ENCODE measurements at regions not wholly inside any gene's neighbourhood (a gene's known extent, or its start where the extent isn't known, plus 50 kb on each side); places are given as distances from the start of the nearest gene placed in this dataset.
"Not testable (repeated sequence)": the region's sequence is repeated elsewhere in the genome, so short reads cannot be mapped to it uniquely, and the experiment has no call there.

DNA sequence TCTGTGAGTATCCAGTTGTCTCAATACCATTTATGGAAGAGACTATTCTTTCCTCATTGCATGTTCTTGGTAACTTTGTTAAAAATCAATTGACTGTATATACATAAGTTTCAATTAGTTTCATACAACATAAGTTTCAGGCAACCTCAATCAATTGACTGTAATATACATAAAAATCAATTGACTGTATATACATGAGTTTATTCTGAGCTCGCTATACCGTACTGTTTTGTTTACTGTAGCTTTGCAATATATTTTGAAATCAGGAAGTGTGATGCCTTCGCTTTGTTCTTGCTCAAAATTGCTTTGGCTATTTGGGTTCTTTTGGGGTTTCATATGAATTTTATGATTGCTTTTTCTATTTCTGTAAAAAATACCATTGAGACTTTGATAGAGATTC, 392.0 kb downstream of the BTG1 start:
- intact Hi-C loops (cut with DNase I): no loop called here
- DNase-seq (no peak), ATAC-seq (no peak)

DNA sequence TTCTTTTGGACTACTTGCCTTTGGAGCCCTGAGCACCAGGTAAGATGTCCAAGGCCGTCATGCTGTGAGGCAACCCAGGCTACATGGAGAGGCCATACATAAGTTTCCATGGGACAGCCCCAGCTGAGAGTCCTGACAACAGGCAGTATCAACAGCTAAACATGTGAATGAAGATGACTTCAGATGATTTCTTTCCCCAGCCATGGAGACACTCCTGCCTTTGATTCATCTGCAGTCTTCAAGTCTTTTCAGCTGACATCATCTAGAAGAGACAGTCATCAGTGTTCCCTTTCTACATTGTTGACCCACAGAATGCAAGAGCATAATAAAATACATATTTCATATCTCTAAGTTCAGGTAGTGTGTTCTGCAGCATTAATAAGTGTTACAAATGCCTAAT, 398.7 kb downstream of the BTG1 start:
- DNase-seq (no peak), ATAC-seq (no peak)
- intact Hi-C loops (cut with DNase I): no loop called here

GRCh38 chr12:91744597-91744996, 401.0 kb downstream of the BTG1 start:
- no peak for DNase-seq
- ATAC-seq: no peak
- intact Hi-C loops (cut with DNase I): no loop called here

- ATAC-seq (no peak), DNase-seq (no peak)
- intact Hi-C loops (cut with DNase I): no loop called here
Measured at GRCh38 chr12:91743704-91744321, 401.8 kb downstream of the BTG1 start.

DNA sequence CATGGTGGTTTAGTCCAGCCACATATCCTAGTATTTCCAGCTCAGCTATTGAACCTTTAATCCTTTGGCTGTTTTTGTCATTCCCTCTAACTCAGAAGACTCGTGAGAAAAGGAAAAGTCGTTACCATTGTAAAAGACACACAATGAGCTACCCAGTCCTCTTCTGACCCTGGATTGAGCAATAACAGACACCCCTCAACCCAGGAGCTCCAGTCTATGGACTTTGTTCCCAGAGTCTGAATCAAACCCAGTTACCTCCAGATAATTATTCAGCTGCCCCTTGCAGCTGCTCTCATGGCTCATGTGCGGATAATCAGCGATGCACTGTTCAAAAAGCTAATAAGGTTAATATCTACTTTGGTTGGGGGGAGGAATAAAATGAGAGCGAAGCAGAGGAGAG, 402.4 kb downstream of the BTG1 start:
- intact Hi-C loops (cut with DNase I): no loop called here
- DNase-seq (no peak), ATAC-seq (no peak)

GRCh38 chr12:91741932-91742331, 403.7 kb downstream of the BTG1 start:
- ATAC-seq: no peak

GRCh38 chr12:91733846-91734245, 411.8 kb downstream of the BTG1 start:
- intact Hi-C loops (cut with DNase I); ATAC-seq; DNase-seq: not testable (repeated sequence)

More at GRCh38 chr12:91741932-91742331, 403.7 kb downstream of the BTG1 start:
- intact Hi-C loops (cut with DNase I): no loop called here
- no peak for DNase-seq

DNA sequence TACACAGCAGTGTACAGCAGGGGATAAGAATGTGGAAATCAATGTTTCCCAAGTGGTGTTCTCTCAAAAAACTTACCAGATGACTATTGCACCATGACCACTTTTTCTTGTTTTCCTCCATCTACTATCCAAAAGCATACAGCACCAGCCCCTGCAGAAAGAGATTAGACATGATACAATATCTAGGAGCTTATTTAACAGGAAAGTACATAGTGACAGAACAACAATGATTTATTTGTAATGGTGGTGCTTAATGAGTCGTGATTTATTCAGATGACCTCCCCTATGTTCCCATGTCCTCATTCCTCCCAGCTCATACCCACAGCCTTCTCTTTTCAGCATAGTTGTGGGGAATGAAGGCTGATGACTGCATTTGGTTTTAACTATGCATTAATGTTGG, 413.6 kb downstream of the BTG1 start:
- intact Hi-C loops (cut with DNase I): no loop called here
- ATAC-seq (no peak), DNase-seq (no peak)

DNA sequence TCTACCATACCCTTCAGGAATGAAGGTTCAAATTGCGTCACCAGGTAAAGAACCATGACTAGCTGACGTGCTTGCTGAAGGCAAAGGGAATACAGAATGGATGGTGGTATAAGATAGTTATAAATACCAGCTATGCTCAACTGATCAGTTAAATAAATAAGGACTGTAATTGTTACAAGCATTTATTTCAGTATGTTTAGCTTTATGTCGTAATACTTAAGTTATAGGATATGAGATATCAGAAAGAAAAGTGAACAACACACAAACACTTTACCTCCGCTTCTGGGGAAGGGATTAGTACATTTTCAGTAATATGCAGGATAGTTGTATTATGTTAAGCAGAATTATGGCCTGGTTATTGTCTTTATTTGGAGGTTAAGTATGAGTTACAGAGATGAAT, 416.1 kb downstream of the BTG1 start:
- intact Hi-C loops (cut with DNase I): no loop called here
- DNase-seq (no peak), ATAC-seq (no peak)

- ATAC-seq: no peak
- intact Hi-C loops (cut with DNase I): no loop called here
- no peak for DNase-seq
Measured at GRCh38 chr12:91723191-91723590, 422.5 kb downstream of the BTG1 start.

GRCh38 chr12:91722072-91722471, 423.6 kb downstream of the BTG1 start:
- intact Hi-C loops (cut with DNase I): no loop called here
- DNase-seq (no peak), ATAC-seq (no peak)

GRCh38 chr12:91721023-91721422, 424.6 kb downstream of the BTG1 start:
- DNase-seq (no peak), ATAC-seq (no peak)
- intact Hi-C loops (cut with DNase I): no loop called here

GRCh38 chr12:91718326-91718725, 427.3 kb downstream of the BTG1 start:
- intact Hi-C loops (cut with DNase I): no loop called here
- DNase-seq: no peak
- ATAC-seq: no peak

GRCh38 chr12:91717804-91718203, 427.8 kb downstream of the BTG1 start:
- intact Hi-C loops (cut with DNase I): no loop called here
- ATAC-seq: no peak
- DNase-seq: no peak

GRCh38 chr12:91711925-91712324, 433.7 kb downstream of the BTG1 start:
- intact Hi-C loops (cut with DNase I); ATAC-seq; DNase-seq: not testable (repeated sequence)

- DNase-seq (no peak), ATAC-seq (no peak)
- intact Hi-C loops (cut with DNase I): no loop called here
Measured at GRCh38 chr12:91706466-91706865, 439.2 kb downstream of the BTG1 start.

DNA sequence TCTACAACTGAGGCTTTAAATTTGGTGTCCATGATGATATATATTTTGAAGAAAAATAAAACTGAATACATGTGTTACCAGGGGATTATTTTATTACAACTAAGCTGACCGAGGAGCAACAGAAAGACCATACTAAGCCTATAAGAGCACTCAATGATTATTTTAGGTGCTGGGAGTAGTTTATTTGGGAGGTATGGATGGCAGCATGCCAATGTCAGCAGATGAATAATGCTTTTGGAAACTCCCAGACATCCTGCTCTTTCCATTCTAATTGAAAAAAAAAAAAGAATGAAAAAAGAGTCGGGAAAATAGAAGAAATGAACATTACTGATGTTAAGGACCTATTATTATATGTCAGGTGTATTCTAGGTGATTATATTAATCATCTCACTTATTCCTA, 441.2 kb downstream of the BTG1 start:
- peak; percentile 18 for DNase-seq
- intact Hi-C loops (cut with DNase I): no loop called here
- ATAC-seq: peak in 1 of 2 donors; percentile 60

DNA sequence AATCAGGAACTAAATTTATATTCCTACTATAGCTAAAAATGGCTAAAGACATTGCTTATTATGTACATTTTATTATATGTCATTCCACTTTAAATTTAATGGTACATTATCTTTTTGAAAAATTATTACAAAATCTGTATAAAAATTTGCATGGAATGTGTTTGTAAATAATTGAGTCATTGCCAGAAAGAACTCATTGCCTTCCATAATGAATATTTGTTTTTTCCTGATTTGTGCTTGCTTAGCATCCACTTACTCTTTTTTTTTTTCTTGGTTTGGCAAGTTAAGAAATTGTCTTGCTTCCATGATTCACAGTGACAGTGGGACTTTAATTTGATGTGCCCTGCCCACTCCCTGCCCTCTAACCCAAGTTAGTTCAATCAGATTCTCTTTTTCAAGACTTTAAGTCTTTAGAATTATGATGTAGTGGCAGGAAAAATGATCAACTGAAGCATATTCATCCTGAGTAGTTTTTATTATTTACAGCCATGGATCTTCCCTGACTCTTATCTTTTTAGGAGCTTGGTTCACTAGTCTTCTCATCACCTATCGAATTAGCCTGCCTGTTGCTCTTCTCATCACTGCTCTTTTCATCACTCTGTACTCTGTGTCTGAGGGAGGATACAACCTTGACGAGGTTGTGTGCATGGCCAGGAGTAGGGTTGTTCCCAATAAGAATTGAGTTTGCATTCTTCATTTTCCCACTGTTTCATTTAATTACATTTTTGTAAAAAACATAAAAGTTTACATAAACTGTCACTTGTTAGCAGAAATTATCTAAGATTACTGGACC, 442.0 kb downstream of the BTG1 start:
- intact Hi-C loops (cut with DNase I): no loop called here

GRCh38 chr12:91702843-91703425, 442.7 kb downstream of the BTG1 start:
- ATAC-seq (no peak), DNase-seq (no peak)
- intact Hi-C loops (cut with DNase I): no loop called here

More for the DNA sequence above, 442.0 kb downstream of the BTG1 start:
- DNase-seq (no peak), ATAC-seq (peak in 1 of 2 donors; percentile 60)

DNA sequence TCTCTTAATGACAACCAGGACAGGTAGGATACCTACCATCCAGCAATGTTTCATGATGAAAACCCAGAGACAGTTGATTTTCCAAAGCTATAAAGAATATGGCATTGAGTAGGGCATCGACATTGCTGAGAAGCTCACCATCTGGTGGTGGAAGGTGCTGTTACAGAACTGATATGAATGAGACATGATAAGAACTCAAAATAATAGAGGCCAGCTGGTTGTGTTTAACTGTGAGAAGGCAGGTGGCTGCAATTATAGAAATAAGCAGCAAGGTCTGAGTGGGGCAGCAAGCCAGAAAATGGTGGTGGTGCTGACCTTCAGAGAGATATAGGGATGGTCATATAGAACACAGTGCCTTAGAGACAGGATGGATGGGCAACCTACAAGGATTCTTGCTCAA, 449.7 kb downstream of the BTG1 start:
- ATAC-seq: no peak
- intact Hi-C loops (cut with DNase I): no loop called here
- no peak for DNase-seq

DNA sequence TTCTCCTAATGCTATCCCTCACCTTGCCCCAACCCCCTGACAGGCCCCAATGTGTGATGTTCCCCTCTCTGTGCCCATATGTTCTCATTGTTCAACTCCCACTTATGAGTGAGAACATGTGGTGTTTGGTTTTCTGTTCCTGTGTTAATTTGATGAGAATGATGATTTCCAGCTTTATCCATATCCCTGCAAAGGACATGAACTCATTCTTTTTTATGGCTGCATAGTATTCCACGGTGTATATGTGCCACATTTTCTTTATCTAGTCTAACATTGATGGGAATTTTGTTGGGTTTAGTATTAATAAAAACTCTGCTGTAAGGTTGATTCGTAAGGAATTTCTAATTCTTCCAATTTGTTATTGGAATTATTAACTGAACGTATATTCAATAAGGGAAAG, 450.2 kb downstream of the BTG1 start:
- ATAC-seq; DNase-seq; intact Hi-C loops (cut with DNase I): not testable (repeated sequence)
